Muscle of leg (tissue), 3 donors: ENCODE measurements at regions not wholly inside any gene's neighbourhood (a gene's known extent, or its start where the extent isn't known, plus 50 kb on each side); places are given as distances from the start of the nearest gene placed in this dataset.

Source experiments
- DNase-seq: peaks from one replicate; pipeline ENCODE4 v3.0.0; 2013
- H3K27ac ChIP-seq: one replicate; pipeline ENCODE4 v1.5.1; 2013; ENCODE audit warnings: mild to moderate bottlenecking, low read length, control low read depth
- H3K27me3 ChIP-seq: one replicate; pipeline ENCODE4 v1.6.1; 2013; ENCODE audit warnings: low read length; ENCODE audit not compliant: control insufficient read depth, insufficient read depth
- H3K36me3 ChIP-seq: one replicate; pipeline ENCODE4 v1.6.1; 2013; ENCODE audit warnings: low read length; ENCODE audit not compliant: control insufficient read depth, insufficient read depth
- H3K4me1 ChIP-seq: one replicate; pipeline ENCODE4 v1.6.1; 2013; ENCODE audit warnings: low read length; ENCODE audit not compliant: control insufficient read depth, insufficient read depth
- H3K4me3 ChIP-seq: one replicate; pipeline ENCODE4 v1.5.1; 2013; ENCODE audit warnings: low read length, control low read depth
- H3K9me3 ChIP-seq: replicated peaks from 2 replicates; pipeline ENCODE4 v1.6.1; 2013; ENCODE audit warnings: low read depth, low read length; ENCODE audit not compliant: control insufficient read depth
- WGBS: methylation state at CpG from one replicate; pipeline ENCODE4 v1.1.5; 2013; ENCODE audit warnings: missing lambda C conversion rate; ENCODE audit not compliant: insufficient coverage; 5-methylcytosine and 5-hydroxymethylcytosine counted together

DNA sequence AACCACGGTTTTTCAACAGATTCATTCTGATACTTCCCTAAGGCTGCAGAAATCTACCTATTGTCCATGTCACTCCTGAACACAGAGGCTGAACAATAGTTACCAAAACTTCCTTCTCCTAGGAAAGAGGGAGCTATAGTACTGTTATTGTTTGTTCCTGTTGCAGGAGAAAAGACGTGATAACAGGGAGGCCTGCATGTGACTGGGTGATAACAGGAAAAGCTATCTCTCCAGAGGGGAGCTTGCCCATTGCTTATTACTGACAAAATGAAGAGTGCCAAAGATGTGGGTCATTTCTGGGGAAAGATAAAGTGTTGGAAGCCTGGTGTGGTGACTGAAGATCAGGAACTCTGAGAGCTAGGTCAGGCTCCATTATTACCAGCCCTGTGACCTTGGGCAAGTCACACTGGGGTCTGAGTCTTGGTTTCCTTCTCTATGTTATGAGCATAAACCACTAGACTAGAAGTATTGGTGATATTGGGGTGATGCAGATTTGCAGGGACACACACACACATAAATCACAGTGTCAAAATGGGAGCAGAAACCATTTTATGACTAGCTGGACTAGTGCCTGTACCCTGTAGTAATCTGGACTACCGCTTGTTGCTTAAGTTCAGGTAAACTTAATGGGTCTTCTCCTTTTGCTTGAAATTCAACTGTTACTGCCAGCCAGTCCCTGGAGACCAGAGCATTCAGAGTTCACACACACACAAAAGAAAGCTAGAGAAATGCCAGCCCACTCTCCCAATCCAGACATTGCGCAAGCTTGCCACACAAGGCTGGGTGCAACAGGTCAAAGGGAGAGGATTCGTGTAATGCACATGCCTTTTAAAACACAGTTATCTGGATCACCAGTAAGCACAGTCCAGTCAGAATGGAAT lies 136.0 kb upstream of the CNR1 start:
- Histone ChIP-seq H3K4me3 (no peak overlapping the region), H3K27ac (no peak overlapping the region), H3K4me1 (no peaks in the 10 kb centered on the region), H3K9me3 (no peaks in the 10 kb centered on the region), H3K36me3 (no peaks in the 10 kb centered on the region), H3K27me3 (no peaks in the 10 kb centered on the region)
- no peak for DNase-seq
- WGBS = 100% methylated on average over 1 of the region's 5 CpGs

DNA sequence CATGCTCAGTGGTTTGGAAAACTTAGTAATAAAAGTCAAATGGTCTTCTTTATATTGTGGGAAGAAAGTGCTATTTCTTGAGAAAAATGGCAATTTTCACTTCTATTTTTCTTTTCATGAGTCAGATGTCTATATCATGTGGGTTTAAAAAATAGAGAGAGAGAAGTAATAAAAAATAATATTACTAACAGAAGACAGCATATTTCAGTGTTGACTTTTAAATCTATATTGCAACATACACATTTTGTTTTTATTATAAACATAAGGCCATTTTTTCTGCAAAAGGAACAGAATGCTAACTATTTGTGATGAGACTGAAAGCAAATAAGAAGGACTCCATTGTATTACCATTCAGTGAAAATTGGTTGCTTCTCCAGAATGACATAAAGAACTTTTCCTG lies 135.1 kb upstream of the CNR1 start:
- H3K9me3 ChIP-seq = no peaks in the 10 kb centered on the region
- H3K27ac ChIP-seq = no peak overlapping the region
- no peak for DNase-seq
- no peak overlapping the region for H3K4me3 ChIP-seq
- no peaks in the 10 kb centered on the region for H3K27me3 ChIP-seq
- H3K4me1 ChIP-seq = no peaks in the 10 kb centered on the region
- no peaks in the 10 kb centered on the region for H3K36me3 ChIP-seq

DNA sequence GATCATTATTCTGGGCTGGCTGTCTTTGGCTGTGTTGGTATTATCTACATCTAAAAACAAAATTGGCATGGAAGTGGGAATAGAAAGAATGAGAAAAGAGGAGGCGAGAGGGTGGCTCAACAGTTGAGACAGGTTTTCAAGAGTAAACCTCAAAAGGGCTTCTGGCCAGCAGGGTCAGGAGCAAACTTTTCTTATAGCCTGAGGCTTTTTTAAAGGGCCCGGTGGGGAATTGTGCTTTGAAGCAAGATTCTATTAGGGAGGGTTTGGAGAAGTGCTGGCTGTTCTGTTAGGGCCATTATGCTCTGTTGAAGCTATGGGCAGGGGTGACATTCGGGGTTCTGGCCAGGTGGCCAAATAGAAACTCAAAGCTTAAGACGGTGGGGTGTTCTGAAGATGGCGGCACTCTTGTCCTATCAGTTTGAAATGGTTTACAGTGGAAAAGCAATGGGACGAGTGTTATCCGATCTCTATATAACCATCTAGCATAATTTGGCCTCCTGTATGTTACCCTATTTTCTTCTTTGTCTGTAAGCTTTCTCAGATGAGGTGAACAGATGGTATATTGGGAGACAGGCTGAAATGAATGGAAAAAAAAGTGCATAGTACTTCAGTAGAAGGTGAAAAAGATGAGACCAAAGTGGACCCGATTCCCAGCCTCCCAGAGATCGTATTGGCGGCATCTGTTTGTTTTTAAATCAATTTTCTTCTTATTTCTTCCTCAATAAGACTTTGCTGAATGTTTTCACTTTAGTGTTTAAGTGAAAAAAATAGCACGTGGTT lies 132.1 kb upstream of the CNR1 start:
- WGBS = 59% methylated on average over 3 of the region's 11 CpGs
- no peak overlapping the region for H3K4me3 ChIP-seq
- H3K36me3 ChIP-seq = no peaks in the 10 kb centered on the region
- H3K4me1 ChIP-seq = no peaks in the 10 kb centered on the region
- no peaks in the 10 kb centered on the region for H3K9me3 ChIP-seq
- H3K27ac ChIP-seq = no peak overlapping the region
- no peak for DNase-seq
- H3K27me3 ChIP-seq = no peaks in the 10 kb centered on the region

DNA sequence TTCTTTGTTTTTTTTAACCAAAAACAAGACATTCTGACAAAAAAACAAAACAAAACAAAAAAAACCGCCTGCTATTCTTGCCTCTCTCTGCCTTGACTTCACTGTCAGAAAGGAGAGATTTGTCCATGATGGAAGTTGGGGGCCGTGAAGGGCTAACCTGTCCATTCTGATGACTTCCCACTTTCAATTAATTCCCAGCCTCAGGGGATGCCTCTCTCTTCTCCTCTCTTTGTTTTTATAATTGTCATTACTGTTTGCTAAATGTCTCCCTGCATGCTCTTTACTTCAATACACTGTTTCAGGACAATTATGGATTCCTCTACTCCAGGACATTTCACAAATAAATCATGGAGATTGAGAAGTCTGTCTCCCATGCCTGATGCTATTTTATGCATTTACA lies 130.5 kb upstream of the CNR1 start:
- no peak overlapping the region for H3K27ac ChIP-seq
- H3K27me3 ChIP-seq = no peaks in the 10 kb centered on the region
- no peak for DNase-seq
- no CpG with 5 or more reads among the region's 2 CpGs for WGBS
- no peaks in the 10 kb centered on the region for H3K4me1 ChIP-seq
- H3K36me3 ChIP-seq = no peaks in the 10 kb centered on the region
- no peaks in the 10 kb centered on the region for H3K9me3 ChIP-seq
- H3K4me3 ChIP-seq = no peak overlapping the region

DNA sequence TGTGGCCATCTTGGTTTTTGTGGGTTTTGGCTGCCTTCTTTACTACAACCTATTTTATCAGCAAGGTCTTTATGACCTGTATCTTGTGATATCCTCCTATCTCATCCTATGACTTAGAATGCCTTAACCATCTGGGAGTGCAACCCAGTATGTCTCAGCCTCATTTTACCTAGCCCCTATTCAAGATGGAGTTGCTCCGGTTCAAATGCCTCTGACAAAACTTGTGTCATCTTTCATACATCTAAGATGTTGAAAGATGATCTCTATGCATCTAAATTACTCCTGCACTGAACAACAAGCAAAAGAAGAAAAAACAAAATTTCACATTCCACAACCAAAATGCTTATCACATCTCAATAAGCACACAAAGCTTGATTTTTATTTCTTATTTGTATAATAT lies 129.5 kb upstream of the CNR1 start:
- no peaks in the 10 kb centered on the region for H3K9me3 ChIP-seq
- DNase-seq = no peak
- no peak overlapping the region for H3K27ac ChIP-seq
- no peak overlapping the region for H3K4me3 ChIP-seq
- H3K36me3 ChIP-seq = no peaks in the 10 kb centered on the region
- H3K27me3 ChIP-seq = no peaks in the 10 kb centered on the region
- H3K4me1 ChIP-seq = no peaks in the 10 kb centered on the region
- WGBS = no CpG with 5 or more reads among the region's 1 CpG

DNA sequence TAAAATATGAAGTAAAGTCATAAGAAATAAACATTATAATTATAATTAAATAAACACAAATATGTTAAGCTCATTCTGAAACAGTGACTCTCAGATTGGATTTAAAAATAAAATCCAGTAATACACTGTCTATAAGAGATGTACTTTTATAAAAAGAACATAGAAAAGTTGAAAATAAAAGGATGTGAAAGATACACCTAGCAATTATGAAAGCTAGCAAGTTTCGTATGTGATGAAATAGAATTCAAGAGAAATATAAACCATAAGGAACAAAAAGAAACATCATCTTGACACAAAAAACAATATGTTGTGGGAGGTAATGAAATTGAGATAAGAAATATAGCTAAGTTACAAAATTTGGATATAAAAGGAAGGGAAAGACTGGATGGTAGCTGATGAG lies 128.6 kb upstream of the CNR1 start:
- no peak for DNase-seq
- Histone ChIP-seq H3K9me3 (no peaks in the 10 kb centered on the region), H3K27me3 (no peaks in the 10 kb centered on the region), H3K27ac (no peak overlapping the region), H3K4me3 (no peak overlapping the region), H3K4me1 (no peaks in the 10 kb centered on the region), H3K36me3 (no peaks in the 10 kb centered on the region)
- no CpG with 5 or more reads among the region's 1 CpG for WGBS

DNA sequence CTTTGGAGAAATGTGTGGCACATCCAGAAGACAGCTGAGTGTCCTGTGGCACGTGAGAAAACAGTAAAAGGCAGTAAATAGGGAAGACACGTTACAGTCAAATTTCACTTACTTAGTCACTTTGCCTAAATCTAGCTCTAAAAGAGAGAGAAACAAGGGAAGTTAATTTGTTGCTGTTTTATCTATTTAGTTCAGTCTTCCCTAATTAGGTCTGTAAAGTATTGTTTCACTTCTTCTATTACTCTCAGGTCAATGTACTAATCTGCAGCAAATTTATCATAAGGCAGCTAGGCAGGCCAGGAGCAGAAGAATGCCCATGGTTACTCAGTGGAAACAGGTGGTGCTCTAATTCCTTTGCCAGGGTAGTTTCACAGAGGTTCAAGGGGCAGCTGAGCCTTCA lies 124.3 kb upstream of the CNR1 start:
- Histone ChIP-seq H3K4me3 (no peak overlapping the region), H3K36me3 (no peaks in the 10 kb centered on the region), H3K27ac (no peak overlapping the region), H3K4me1 (no peaks in the 10 kb centered on the region), H3K27me3 (no peaks in the 10 kb centered on the region), H3K9me3 (no peaks in the 10 kb centered on the region)
- DNase-seq = no peak
- WGBS = no CpG with 5 or more reads among the region's 2 CpGs

DNA sequence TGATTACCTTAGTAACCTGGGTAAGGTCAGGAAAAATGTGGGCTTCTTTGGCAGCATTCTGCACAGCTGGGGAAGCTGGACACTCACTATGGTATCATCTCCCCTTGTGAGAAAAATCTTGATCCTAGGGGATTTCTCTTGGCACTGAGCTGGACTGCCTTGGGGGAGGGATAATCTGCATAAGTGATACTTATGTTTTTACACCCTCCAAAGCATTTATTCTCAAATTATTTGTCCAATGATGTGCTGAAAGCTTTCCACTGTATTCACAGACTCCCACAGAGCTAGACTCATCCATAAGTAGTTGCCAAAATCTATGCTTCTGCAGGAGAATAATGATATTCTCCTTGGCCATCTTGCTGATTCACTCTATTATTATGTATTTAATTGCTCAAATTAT lies 121.5 kb upstream of the CNR1 start:
- H3K36me3 ChIP-seq = no peaks in the 10 kb centered on the region
- no peaks in the 10 kb centered on the region for H3K9me3 ChIP-seq
- no peaks in the 10 kb centered on the region for H3K4me1 ChIP-seq
- no peaks in the 10 kb centered on the region for H3K27me3 ChIP-seq
- H3K4me3 ChIP-seq = no peak overlapping the region
- H3K27ac ChIP-seq = no peak overlapping the region
- DNase-seq = no peak

DNA sequence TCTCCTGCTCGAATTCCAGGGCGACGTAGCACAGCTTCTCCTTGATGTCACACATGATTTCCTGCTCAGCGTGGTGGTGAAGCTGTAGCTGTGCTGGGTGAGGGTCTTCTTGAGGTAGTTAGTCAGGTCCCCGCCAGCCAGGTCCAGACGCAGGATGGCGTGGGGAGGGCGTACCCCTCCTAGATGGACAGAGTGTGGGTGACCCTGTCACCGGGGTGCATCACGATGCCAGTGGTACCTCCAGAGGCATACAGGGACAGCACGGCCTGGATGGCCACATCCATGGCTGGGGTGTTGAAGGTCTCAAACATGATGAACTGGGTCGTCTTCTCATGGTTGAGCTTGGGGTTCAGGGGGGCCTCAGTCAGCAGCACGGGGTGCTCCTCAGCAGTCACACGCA lies 110.2 kb upstream of the CNR1 start:
- Histone ChIP-seq H3K9me3 (no peaks in the 10 kb centered on the region), H3K27ac (no peak overlapping the region), H3K4me1 (no peaks in the 10 kb centered on the region), H3K27me3 (no peaks in the 10 kb centered on the region), H3K36me3 (no peaks in the 10 kb centered on the region), H3K4me3 (no peak overlapping the region)
- WGBS = 93% methylated on average over 14 of the region's 14 CpGs
- no peak for DNase-seq

DNA sequence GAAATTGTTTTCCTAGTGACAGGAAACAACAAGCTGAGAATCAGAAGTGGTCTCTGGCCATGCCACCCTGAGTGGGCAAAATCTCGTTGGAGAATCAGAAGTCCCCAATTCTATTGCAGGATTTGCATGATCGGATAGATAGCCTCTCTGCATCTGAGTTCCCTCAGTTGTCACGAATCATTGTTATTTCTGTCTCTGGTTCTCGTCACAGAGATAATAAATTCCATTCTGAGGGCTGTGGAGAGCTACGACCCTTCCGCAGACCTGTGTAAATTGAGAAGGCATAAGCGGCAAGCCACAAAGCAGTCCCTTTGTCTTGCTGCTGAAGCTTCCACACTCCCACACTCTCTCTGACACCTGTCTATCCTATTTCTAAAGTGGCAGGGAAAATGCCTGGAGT lies 102.4 kb upstream of the CNR1 start:
- Histone ChIP-seq H3K27me3 (no peaks in the 10 kb centered on the region), H3K9me3 (no peaks in the 10 kb centered on the region)
- WGBS = 4% methylated on average over 3 of the region's 7 CpGs

More for the DNA sequence above, 102.4 kb upstream of the CNR1 start:
- no peak overlapping the region for H3K4me3 ChIP-seq
- DNase-seq = no peak
- no peaks in the 10 kb centered on the region for H3K4me1 ChIP-seq
- no peak overlapping the region for H3K27ac ChIP-seq
- no peaks in the 10 kb centered on the region for H3K36me3 ChIP-seq
